ENCODE measurements at regions not wholly inside any gene's neighbourhood (a gene's known extent, or its start where the extent isn't known, plus 50 kb on each side); places are given as distances from the start of the nearest gene placed in this dataset.

GRCh38 chr13:27014406-27015359, 156.9 kb downstream of the USP12 start:
- TF ChIP-seq SNAI2 (CRISPR knock-in tag; IDR thresholded peaks at IDR 0.05), result no peak
- TF ChIP-seq GLIS3 (CRISPR knock-in tag; IDR thresholded peaks at IDR 0.05), result no peak
- TF ChIP-seq ZNF8 (CRISPR knock-in tag; IDR thresholded peaks at IDR 0.05), result no peak
- no peak for TF ChIP-seq ZNF70 (CRISPR knock-in tag; IDR thresholded peaks at IDR 0.05)
- TF ChIP-seq TCF4 (CRISPR knock-in tag; IDR thresholded peaks at IDR 0.05; ENCODE audit: borderline replicate concordance), result no peak
- no peak for TF ChIP-seq PPARA (CRISPR knock-in tag; IDR thresholded peaks at IDR 0.05; ENCODE audit: borderline replicate concordance)
- TF ChIP-seq ZFP30 (CRISPR knock-in tag; IDR thresholded peaks at IDR 0.05), result no peak
- no peak for TF ChIP-seq CSDC2 (CRISPR knock-in tag; IDR thresholded peaks at IDR 0.05)
- no peak for TF ChIP-seq ARNTL (CRISPR knock-in tag; IDR thresholded peaks at IDR 0.05; ENCODE audit: borderline replicate concordance, low read depth)
- no peak for TF ChIP-seq POU6F1 (CRISPR knock-in tag; IDR thresholded peaks at IDR 0.05; ENCODE audit: borderline replicate concordance, low read depth)

All from SK-N-SH treated with all-trans-retinoic acid at 6 μM for 48 hours (cell line).